Activated gamma-delta T cell treated with Interleukin-2 at 50 U/mL for 16 hours (primary cell): ENCODE measurements at regions not wholly inside any gene's neighbourhood (a gene's known extent, or its start where the extent isn't known, plus 50 kb on each side); places are given as distances from the start of the nearest gene placed in this dataset.

Source experiments
- DNase-seq: peaks from one replicate; pipeline ENCODE4 v3.0.0-alpha.2; 2020

DNA sequence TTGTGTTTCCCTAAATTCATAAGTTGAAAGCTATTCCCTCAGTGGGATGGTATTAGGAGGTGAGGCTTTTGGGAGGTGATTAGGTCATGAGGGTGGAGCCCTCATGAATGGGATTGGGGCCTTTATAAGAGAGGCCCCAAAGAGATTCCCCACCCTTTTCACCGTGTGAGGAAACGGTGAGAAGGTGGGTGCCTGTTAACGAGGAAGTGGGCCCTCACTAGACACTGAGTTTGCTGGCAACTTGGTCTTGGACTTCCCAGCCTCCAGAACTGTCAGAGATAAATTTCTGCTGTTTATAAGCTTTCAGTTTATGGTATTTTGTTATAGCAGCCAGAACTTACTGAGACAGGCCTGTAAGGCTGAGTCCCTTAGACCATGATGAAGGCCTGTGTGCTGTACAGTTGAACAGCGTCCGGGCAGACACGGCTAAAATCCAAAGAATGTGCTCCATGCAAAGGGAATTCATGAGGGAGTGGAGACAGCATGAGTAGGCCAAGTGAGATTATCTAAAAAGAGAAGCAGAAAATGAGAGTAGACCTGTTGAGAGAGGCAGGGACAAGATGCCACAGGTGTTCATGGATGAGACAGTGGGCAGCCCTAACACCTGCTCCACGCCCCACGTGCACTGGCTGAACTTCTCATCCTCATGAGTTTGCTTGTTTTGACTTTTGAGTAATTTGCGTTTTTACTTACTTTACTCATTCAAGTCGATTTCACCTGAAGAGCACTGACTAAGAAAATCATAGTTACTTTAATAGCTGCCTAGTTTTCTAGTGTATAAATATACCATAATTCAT lies 66.9 kb upstream of the SFMBT2 start:
- DNase-seq = no peak

DNA sequence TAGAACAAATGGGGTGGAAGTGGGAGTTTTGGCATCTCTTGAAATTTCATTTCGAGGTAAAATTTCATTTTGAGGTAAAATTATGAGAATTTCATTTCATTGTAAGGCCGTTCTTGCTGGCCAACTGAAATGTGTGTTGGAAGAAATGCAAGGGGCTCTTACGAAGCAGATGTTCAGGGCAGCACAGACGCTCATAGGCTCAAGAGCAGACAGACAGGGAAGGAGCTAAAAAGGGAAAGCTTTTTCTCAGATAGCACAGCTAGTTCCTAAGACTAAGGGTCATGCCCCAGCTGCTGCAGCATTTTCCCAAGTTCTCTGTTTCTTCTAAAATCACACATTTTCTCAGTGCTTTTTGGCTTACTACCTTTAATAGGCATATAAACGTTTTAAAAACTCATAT lies 65.1 kb upstream of the SFMBT2 start:
- no peak for DNase-seq

DNA sequence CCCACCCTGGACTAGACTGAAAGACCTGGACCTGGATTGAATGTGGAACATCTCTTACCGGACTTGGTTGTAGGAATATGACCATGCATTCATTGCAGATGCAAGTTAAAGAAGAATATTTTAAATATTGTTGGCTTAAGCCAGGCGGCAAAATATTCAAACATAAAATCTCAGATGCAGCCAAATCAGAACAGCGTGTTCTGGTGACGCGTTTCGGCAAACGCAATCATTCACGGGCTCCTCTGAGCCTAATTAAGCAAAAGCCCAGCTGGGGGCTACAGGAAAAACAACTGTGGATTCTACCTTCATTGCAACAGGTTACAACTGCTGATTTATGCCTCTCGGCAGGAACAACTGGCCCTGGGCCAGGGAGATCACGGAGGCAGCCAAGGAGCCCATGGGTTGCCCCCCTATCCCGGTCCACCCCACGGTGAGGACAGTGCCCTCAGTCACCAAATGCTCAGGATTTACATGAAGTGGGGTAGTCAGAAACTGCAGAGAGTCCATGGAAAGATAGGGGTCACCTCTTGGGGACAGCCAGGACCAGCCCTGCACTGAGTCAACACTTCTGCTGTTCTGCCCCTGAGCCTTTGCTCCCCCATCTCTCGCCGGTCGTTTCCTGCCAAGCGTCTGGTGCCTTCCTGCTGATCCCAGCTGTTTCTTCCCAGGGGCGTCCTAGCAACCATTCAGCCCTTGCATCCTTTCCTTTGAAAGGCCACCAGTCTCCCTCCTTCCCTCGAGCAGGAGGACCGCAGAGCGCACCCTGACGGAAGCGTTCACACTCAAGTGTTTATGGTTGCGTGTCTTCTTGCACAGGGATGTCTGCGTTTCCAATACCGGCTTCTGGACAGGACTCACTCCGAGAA lies 64.4 kb upstream of the SFMBT2 start:
- no peak for DNase-seq

DNA sequence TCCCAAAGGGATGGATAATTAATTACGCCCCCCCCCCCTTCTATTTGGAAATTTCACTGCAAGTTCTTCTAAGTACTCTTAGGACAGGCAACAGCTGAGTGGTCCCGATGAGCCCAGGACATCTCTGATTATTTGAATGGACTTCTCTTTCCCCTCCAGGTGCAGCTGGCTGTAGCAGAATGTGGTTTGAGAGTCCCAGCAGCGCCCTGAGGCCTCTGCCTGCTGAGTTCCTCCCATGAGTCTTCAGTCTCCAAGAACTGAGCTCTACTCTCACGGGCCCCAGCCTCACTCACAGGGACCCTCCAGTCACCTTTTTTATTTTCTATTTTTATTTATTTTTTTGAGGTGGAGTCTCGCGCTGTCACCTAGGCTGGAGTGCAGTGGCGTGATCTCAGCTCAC lies 63.6 kb upstream of the SFMBT2 start:
- DNase-seq = no peak

DNA sequence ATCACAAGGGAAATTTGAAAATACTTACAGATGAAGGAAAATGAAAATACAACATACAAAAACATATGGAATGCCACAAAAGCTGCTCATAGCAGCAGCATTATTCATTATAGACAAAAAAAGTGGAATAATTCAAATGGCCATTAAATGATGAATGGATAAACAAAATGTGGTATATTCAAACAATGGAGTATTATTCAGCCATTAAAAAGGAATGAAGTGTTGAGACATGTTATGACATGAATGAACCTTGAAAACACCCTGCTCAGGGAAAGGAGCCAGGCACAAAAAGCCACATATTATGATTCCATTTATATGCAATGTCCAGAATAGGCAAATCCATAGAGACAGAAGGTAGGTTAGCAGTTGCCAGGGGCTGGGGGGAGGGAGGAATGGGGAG lies 62.6 kb upstream of the SFMBT2 start:
- no peak for DNase-seq

DNA sequence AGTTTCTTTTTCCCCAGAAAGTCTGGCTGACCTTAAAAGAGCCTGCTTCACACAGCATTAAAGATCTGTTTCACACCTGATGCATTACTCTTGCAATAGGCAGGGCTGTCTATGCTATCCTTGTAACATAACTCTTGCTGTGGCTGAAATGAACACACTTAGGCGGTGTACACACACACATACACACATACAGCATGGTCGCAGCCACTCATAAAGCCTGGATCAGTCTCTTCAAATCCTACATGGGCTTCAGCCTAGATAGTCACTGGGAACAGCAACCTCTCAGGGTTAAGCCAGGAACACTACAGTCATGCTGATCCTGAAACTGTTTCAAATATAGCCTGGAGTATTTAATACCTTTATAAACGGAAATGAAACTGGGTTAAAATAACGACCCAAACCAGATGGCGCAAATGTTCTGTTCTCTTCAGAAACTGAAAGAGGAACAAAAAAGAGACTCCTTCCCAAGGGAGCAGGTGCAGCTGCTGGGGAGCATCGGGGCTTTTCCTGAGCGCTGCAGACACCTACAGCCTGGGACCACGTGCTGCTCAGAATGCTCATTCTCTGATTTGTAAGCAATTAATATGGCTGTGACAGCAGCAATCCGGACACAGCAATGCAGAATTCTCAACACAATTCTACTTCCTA lies 61.0 kb upstream of the SFMBT2 start:
- DNase-seq = no peak

DNA sequence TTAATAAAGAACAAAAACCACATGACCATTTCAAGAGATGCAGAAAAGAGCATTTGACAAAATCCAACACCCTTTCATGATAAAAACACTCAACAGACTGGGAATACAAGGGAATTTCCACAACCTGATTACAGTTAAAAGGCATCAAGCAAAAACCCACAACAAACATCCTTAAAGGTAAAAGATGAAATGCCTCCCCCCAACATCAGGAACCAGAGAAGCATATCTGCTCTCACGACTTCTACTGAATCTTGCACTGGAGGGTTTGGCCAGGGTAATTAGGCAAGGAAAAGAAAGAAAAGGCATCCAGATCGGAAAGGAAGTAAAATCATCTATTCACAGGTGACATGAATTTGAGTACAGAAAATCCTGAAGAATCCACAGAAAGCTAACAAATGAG lies 59.5 kb upstream of the SFMBT2 start:
- DNase-seq = no peak

DNA sequence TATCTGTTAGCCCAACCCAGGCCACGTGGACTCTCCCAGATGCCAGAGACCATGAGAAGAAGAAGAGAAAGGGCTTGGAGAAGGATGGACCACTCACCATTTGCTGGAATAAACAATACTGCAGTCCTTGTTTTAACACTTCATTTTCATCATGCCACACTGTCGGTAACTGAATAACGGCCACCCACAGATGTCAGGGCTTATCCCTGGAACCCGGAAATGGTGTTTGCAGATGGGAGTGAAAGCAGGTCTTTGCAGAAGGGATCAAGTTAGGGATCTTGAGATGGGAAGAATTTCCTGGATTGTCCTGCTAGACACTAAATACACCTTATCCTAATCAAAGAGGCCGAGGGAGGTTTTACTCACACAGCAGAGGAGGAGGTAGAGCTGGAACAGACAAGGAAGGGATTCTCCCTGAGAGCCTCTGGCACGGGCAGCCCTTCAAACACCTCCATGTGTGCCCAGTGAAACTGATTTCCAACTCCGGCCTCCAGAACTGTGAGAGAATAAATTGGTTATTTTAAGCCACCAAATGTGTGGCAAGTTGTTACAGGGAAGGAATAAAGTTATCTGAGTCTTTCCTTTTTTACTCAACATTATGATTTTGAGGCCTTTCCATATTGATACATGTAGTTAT lies 56.3 kb upstream of the SFMBT2 start:
- DNase-seq = no peak

DNA sequence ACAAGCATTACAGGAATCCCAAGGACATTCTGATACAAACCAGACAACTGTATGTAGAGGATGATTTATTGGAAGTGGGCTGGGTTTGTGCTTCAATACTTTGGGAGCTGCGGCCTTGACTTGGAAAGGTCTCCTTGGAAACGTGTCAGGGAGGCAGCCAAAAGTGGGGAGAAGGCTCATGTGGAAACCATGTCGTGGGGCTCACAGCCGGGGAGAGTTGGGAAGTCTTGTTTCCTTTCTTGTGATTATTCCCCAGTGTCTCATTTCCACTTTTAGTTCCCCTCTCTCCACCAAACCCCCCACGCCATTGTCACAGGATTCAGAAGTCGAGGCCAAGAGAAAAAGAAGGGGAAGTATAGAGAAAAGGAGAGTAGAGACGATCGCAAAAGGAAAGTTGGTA lies 53.9 kb upstream of the SFMBT2 start:
- DNase-seq = no peak
